ENCODE measurements at regions not wholly inside any gene's neighbourhood (a gene's known extent, or its start where the extent isn't known, plus 50 kb on each side); places are given as distances from the start of the nearest gene placed in this dataset.

GRCh38 chr6:150740453-150740852 lies 125.0 kb upstream of the MTHFD1L start:
- TF ChIP-seq CTCF (IDR thresholded peaks at IDR 0.05; ENCODE audit: borderline replicate concordance, extremely low read depth, low read length, poor library complexity, severe bottlenecking) (no peak), EZH2 (IDR thresholded peaks at IDR 0.05; ENCODE audit: borderline replicate concordance, low read depth, low read length, severe bottlenecking) (no peak)

All from DND-41 (cell line).